HEK293 (cell line): ENCODE measurements at regions not wholly inside any gene's neighbourhood (a gene's known extent, or its start where the extent isn't known, plus 50 kb on each side); places are given as distances from the start of the nearest gene placed in this dataset.

Source experiments
- CTCF ChIP-seq: fragments of 450-650 bp; formaldehyde crosslinking; IDR thresholded peaks from 2 replicates; pipeline ENCODE4 v1.5.1; 2016; ENCODE audit warnings: missing biosample characterization, missing genetic modification characterization
- ZBTB7A ChIP-seq: fragments of 450-650 bp; formaldehyde crosslinking; IDR thresholded peaks from 2 replicates; pipeline ENCODE4 v1.5.1; 2016; ENCODE audit warnings: low read depth, missing biosample characterization, missing genetic modification characterization
- ZNF175 ChIP-seq: fragments of 450-650 bp; formaldehyde crosslinking; IDR thresholded peaks from 2 replicates; pipeline ENCODE4 v1.5.1; 2016; ENCODE audit warnings: missing biosample characterization, missing genetic modification characterization

GRCh38 chr5:82336226-82336958 lies 58.2 kb upstream of the RPS23 start:
- no peak for TF ChIP-seq ZBTB7A (tag by site-specific recombination)
- no peak for TF ChIP-seq ZNF175 (tag by site-specific recombination)
- TF ChIP-seq CTCF = no peak
